OCI-LY3 (cell line): ENCODE measurements at regions not wholly inside any gene's neighbourhood (a gene's known extent, or its start where the extent isn't known, plus 50 kb on each side); places are given as distances from the start of the nearest gene placed in this dataset.

ENCODE experiments used
- H2AFZ ChIP-seq: fragments of 200-600, 300-600 bp; shearing (Covaris generic); 2 replicates; pipeline ENCODE4 v1.6.0; 2014; ENCODE audit warnings: antibody characterized with exemption, low read depth, low read length
- H3K27ac ChIP-seq: fragments of 200-600, 300-600 bp; sonication (generic); 2 replicates; pipeline ENCODE4 v1.5.1; 2014; ENCODE audit warnings: mild to moderate bottlenecking, low read length, moderate library complexity, mixed read lengths
- H3K27me3 ChIP-seq: fragments of 200-600, 300-600 bp; sonication (generic); 2 replicates; pipeline ENCODE4 v1.6.1; 2014; ENCODE audit warnings: low read depth, low read length, mixed read lengths
- H3K36me3 ChIP-seq: fragments of 200-600, 300-600 bp; sonication (generic); replicated peaks from 2 replicates; pipeline ENCODE3; 2014; ENCODE audit warnings: low read depth, low read length, mixed read lengths
- H3K4me1 ChIP-seq: fragments of 300-600, 200-600 bp; sonication (generic); 2 replicates; pipeline ENCODE4 v1.6.1; 2014; ENCODE audit warnings: low read length, mixed read lengths
- H3K4me2 ChIP-seq: fragments of 200-600, 300-600 bp; sonication (generic); 2 replicates; pipeline ENCODE4 v1.6.1; 2014; ENCODE audit warnings: low read length, mixed read lengths
- H3K4me3 ChIP-seq: fragments of 300-600, 200-600 bp; sonication (generic); 2 replicates; pipeline ENCODE4 v1.5.1; 2014; ENCODE audit warnings: antibody characterized with exemption, mild to moderate bottlenecking, low read length, moderate library complexity
- H3K79me2 ChIP-seq: fragments of 300-600, 200-600 bp; shearing (Covaris generic); 2 replicates; pipeline ENCODE4 v1.6.1; 2014; ENCODE audit warnings: mild to moderate bottlenecking, low read length, mixed read lengths
- H3K9ac ChIP-seq: fragments of 300-600, 200-600 bp; shearing (Covaris generic); 2 replicates; pipeline ENCODE4 v1.6.0; 2014; ENCODE audit warnings: mild to moderate bottlenecking, low read length, moderate library complexity
- H3K9me3 ChIP-seq: fragments of 200-600, 300-600 bp; shearing (Covaris generic); 2 replicates; pipeline ENCODE4 v1.6.1; 2014; ENCODE audit warnings: low read length, mixed read lengths; ENCODE audit not compliant: insufficient read depth
- H4K20me1 ChIP-seq: fragments of 200-600, 300-600 bp; sonication (generic); 2 replicates; pipeline ENCODE4 v1.6.1; 2016; ENCODE audit warnings: low read length, mixed read lengths; ENCODE audit not compliant: insufficient read depth
- CTCF ChIP-seq: fragments of 200-600, 300-600 bp; sonication (generic); IDR thresholded peaks from 2 replicates; pipeline ENCODE4 v1.5.1; 2014; ENCODE audit warnings: antibody characterized with exemption, low read length, low read depth
- EZH2phosphoT487 ChIP-seq: fragments of 200-600 bp; shearing (Covaris generic); IDR thresholded peaks from 2 replicates; pipeline ENCODE4 v1.6.1; 2018; ENCODE audit warnings: antibody characterized with exemption, mixed run types, low read depth

GRCh38 chr2:239723486-239724193, 301.5 kb downstream of the NDUFA10 start:
- Histone ChIP-seq H3K27ac (no peak overlapping the region), H2AFZ (no peak overlapping the region), H3K27me3 (no peaks in the 10 kb centered on the region), H3K36me3 (no peaks in the 10 kb centered on the region), H3K9ac (no peak overlapping the region), H3K4me2 (no peak overlapping the region), H3K79me2 (no peaks in the 10 kb centered on the region), H3K4me3 (no peak overlapping the region), H3K9me3 (no peaks in the 10 kb centered on the region), H4K20me1 (no peaks in the 10 kb centered on the region), H3K4me1 (no peaks in the 10 kb centered on the region)
- TF ChIP-seq EZH2phosphoT487 (no peak), CTCF (no peak)

GRCh38 chr2:239722760-239723470, 302.2 kb downstream of the NDUFA10 start:
- Histone ChIP-seq H3K79me2 (no peaks in the 10 kb centered on the region), H3K36me3 (no peaks in the 10 kb centered on the region), H3K4me1 (no peaks in the 10 kb centered on the region), H4K20me1 (no peaks in the 10 kb centered on the region), H3K4me2 (no peak overlapping the region), H3K9me3 (no peaks in the 10 kb centered on the region), H3K27me3 (no peaks in the 10 kb centered on the region), H3K4me3 (no peak overlapping the region), H3K27ac (no peak overlapping the region), H3K9ac (no peak overlapping the region), H2AFZ (no peak overlapping the region)
- TF ChIP-seq CTCF (no peak), EZH2phosphoT487 (no peak)

- no peak for TF ChIP-seq EZH2phosphoT487
- TF ChIP-seq CTCF: no peak
- Histone ChIP-seq H3K79me2 (no peaks in the 10 kb centered on the region), H3K4me3 (no peak overlapping the region), H3K4me1 (no peaks in the 10 kb centered on the region), H3K36me3 (no peaks in the 10 kb centered on the region), H3K4me2 (no peak overlapping the region), H3K27me3 (no peaks in the 10 kb centered on the region), H4K20me1 (no peaks in the 10 kb centered on the region), H3K27ac (no peak overlapping the region), H3K9ac (no peak overlapping the region), H2AFZ (no peak overlapping the region), H3K9me3 (no peaks in the 10 kb centered on the region)
These were observed 303.0 kb downstream of the NDUFA10 start for GRCh38 chr2:239721991-239722759.

- Histone ChIP-seq H3K4me2 (no peak overlapping the region), H3K4me1 (no peaks in the 10 kb centered on the region), H3K79me2 (no peaks in the 10 kb centered on the region), H3K9me3 (no peaks in the 10 kb centered on the region), H3K27me3 (no peaks in the 10 kb centered on the region), H4K20me1 (no peaks in the 10 kb centered on the region), H3K27ac (no peak overlapping the region), H3K9ac (no peak overlapping the region), H2AFZ (no peak overlapping the region), H3K36me3 (no peaks in the 10 kb centered on the region), H3K4me3 (no peak overlapping the region)
- no peak for TF ChIP-seq EZH2phosphoT487
- no peak for TF ChIP-seq CTCF
These were observed 303.6 kb downstream of the NDUFA10 start for GRCh38 chr2:239721531-239721930.
